Fibroblast of lung (primary cell): ENCODE measurements at regions not wholly inside any gene's neighbourhood (a gene's known extent, or its start where the extent isn't known, plus 50 kb on each side); places are given as distances from the start of the nearest gene placed in this dataset.

ENCODE experiments used
- CTCF ChIP-seq, 2 donors: IDR thresholded peaks in 1 of 2; conservative IDR thresholded peaks in 1 of 2; 1 replicate in 1 of 2; 2 replicates in 1 of 2; pipeline ENCODE4 v1.5.1; 2011 to 2012; ENCODE audit warnings: low read length in 2 of 2, control low read depth in 1 of 2, inconsistent platforms in 1 of 2, low read depth in 1 of 2, mild to moderate bottlenecking in 1 of 2
- EZH2 ChIP-seq: IDR thresholded peaks from 2 replicates; pipeline ENCODE4 v1.5.1; 2012; ENCODE audit warnings: low read length, control low read depth, mild to moderate bottlenecking; ENCODE audit errors: missing control alignments

- peak; percentile 24 to 43 for TF ChIP-seq CTCF (conservative IDR thresholded peaks at IDR 0.05 in 1 of 2, IDR thresholded peaks at IDR 0.05 in 1 of 2; ENCODE audit: low read depth in 1 of 2, low read length in 2 of 2)
- no peak for TF ChIP-seq EZH2
Measured at GRCh38 chr6:156662025-156662445, 115.1 kb upstream of the ARID1B start.
